SK-N-SH treated with all-trans-retinoic acid at 6 μM for 48 hours (cell line): ENCODE measurements at regions not wholly inside any gene's neighbourhood (a gene's known extent, or its start where the extent isn't known, plus 50 kb on each side); places are given as distances from the start of the nearest gene placed in this dataset.

Source experiments
- ATAC-seq: fragments of 200-7000 bp; cut with Tn5 transposase; 3 replicates; pipeline ENCODE4 v1.9.1; 2020; ENCODE audit warnings: mild to moderate bottlenecking, moderate library complexity
- ARNTL ChIP-seq: fragments of 450-650 bp; formaldehyde crosslinking; IDR thresholded peaks from 2 replicates; pipeline ENCODE4 v1.5.0; 2020; ENCODE audit warnings: low read depth, mild to moderate bottlenecking, moderate library complexity, borderline replicate concordance
- BACH2 ChIP-seq: fragments of 250-450 bp; sonication (Bioruptor Pico); IDR thresholded peaks from 2 replicates; pipeline ENCODE4 v1.9.0; 2021; ENCODE audit warnings: mild to moderate bottlenecking, borderline replicate concordance
- CSDC2 ChIP-seq: fragments of 250-450 bp; sonication (Bioruptor Pico); IDR thresholded peaks from 2 replicates; pipeline ENCODE4 v1.5.0; 2020; ENCODE audit warnings: mild to moderate bottlenecking, moderate library complexity
- ESRRG ChIP-seq: fragments of 250-450 bp; sonication (Bioruptor Pico); IDR thresholded peaks from 2 replicates; pipeline ENCODE4 v1.6.1; 2021; ENCODE audit warnings: mild to moderate bottlenecking
- GLIS3 ChIP-seq: fragments of 250-450 bp; sonication (Bioruptor Pico); IDR thresholded peaks from 2 replicates; pipeline ENCODE4 v1.5.0; 2020; ENCODE audit warnings: mild to moderate bottlenecking, moderate library complexity
- ISL1 ChIP-seq: fragments of 250-450 bp; sonication (Bioruptor Pico); IDR thresholded peaks from 2 replicates; pipeline ENCODE4 v2.1.2; 2022; ENCODE audit warnings: mild to moderate bottlenecking, moderate library complexity
- OSR1 ChIP-seq: fragments of 250-450 bp; sonication (Bioruptor Pico); IDR thresholded peaks from 2 replicates; pipeline ENCODE4 v1.8.0; 2022; ENCODE audit warnings: moderate library complexity, mild to moderate bottlenecking, inconsistent platforms
- PATZ1 ChIP-seq: fragments of 250-450 bp; sonication (Bioruptor Pico); IDR thresholded peaks from 2 replicates; pipeline ENCODE4 v1.8.0; 2020; ENCODE audit warnings: mild to moderate bottlenecking, moderate library complexity, borderline replicate concordance
- PPARA ChIP-seq: fragments of 250-450 bp; sonication (Bioruptor Pico); IDR thresholded peaks from 2 replicates; pipeline ENCODE4 v1.5.0; 2020; ENCODE audit warnings: mild to moderate bottlenecking, borderline replicate concordance
- RARB ChIP-seq: fragments of 250-450 bp; sonication (Bioruptor Pico); IDR thresholded peaks from 2 replicates; pipeline ENCODE4 v1.8.0; 2021; ENCODE audit warnings: mild to moderate bottlenecking, moderate library complexity
- SNAI2 ChIP-seq: fragments of 250-450 bp; sonication (Bioruptor Pico); IDR thresholded peaks from 2 replicates; pipeline ENCODE4 v1.5.0; 2020; ENCODE audit warnings: mild to moderate bottlenecking, moderate library complexity
- TCF4 ChIP-seq: fragments of 250-450 bp; sonication (Bioruptor Pico); IDR thresholded peaks from 2 replicates; pipeline ENCODE4 v1.8.0; 2021; ENCODE audit warnings: mild to moderate bottlenecking, moderate library complexity, borderline replicate concordance
- ZC3H10 ChIP-seq: fragments of 250-450 bp; sonication (Bioruptor Pico); IDR thresholded peaks from 2 replicates; pipeline ENCODE4 v1.5.1; 2021; ENCODE audit warnings: mild to moderate bottlenecking, moderate library complexity
- ZFP30 ChIP-seq: fragments of 450-650 bp; formaldehyde crosslinking; IDR thresholded peaks from 2 replicates; pipeline ENCODE4 v1.5.0; 2022; ENCODE audit warnings: mild to moderate bottlenecking, moderate library complexity
- ZNF565 ChIP-seq: fragments of 450-650 bp; formaldehyde crosslinking; conservative IDR thresholded peaks from 2 replicates; pipeline ENCODE4 v1.5.0; 2020; ENCODE audit warnings: low read depth, mild to moderate bottlenecking, moderate library complexity
- ZNF70 ChIP-seq: fragments of 450-650 bp; formaldehyde crosslinking; IDR thresholded peaks from 2 replicates; pipeline ENCODE4 v1.5.0; 2020; ENCODE audit warnings: mild to moderate bottlenecking, moderate library complexity
- ZNF8 ChIP-seq: fragments of 450-650 bp; formaldehyde crosslinking; IDR thresholded peaks from 2 replicates; pipeline ENCODE4 v1.5.0; 2020; ENCODE audit warnings: mild to moderate bottlenecking, moderate library complexity
- TF ChIP-seq, protein P1 (sequence below): fragments of 250-450 bp; sonication (Bioruptor Pico); IDR thresholded peaks from 2 replicates; pipeline ENCODE4 v1.5.1; 2021; ENCODE audit warnings: mild to moderate bottlenecking, moderate library complexity
- TF ChIP-seq, protein P2 (sequence below): fragments of 250-450 bp; sonication (Bioruptor Pico); IDR thresholded peaks from 2 replicates; pipeline ENCODE4 v1.5.1; 2020; ENCODE audit warnings: low read depth, mild to moderate bottlenecking, moderate library complexity
- TF ChIP-seq, protein P3 (sequence below): fragments of 250-450 bp; sonication (Bioruptor Pico); IDR thresholded peaks from 2 replicates; pipeline ENCODE4 v1.8.0; 2021; ENCODE audit warnings: low read depth, mild to moderate bottlenecking, moderate library complexity, borderline replicate concordance

- no peak for TF ChIP-seq GLIS3 (CRISPR knock-in tag)
- TF ChIP-seq PATZ1 (CRISPR knock-in tag), result no peak
- TF ChIP-seq, protein P1, sequence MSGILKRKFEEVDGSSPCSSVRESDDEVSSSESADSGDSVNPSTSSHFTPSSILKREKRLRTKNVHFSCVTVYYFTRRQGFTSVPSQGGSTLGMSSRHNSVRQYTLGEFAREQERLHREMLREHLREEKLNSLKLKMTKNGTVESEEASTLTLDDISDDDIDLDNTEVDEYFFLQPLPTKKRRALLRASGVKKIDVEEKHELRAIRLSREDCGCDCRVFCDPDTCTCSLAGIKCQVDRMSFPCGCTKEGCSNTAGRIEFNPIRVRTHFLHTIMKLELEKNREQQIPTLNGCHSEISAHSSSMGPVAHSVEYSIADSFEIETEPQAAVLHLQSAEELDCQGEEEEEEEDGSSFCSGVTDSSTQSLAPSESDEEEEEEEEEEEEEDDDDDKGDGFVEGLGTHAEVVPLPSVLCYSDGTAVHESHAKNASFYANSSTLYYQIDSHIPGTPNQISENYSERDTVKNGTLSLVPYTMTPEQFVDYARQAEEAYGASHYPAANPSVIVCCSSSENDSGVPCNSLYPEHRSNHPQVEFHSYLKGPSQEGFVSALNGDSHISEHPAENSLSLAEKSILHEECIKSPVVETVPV (CRISPR knock-in tag), result no peak
- TF ChIP-seq TCF4 (CRISPR knock-in tag), result no peak
- TF ChIP-seq, protein P2, sequence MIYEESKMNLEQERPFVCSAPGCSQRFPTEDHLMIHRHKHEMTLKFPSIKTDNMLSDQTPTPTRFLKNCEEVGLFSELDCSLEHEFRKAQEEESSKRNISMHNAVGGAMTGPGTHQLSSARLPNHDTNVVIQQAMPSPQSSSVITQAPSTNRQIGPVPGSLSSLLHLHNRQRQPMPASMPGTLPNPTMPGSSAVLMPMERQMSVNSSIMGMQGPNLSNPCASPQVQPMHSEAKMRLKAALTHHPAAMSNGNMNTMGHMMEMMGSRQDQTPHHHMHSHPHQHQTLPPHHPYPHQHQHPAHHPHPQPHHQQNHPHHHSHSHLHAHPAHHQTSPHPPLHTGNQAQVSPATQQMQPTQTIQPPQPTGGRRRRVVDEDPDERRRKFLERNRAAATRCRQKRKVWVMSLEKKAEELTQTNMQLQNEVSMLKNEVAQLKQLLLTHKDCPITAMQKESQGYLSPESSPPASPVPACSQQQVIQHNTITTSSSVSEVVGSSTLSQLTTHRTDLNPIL, result no peak
- no peak for TF ChIP-seq ZNF70 (CRISPR knock-in tag)
- TF ChIP-seq RARB, result no peak
- TF ChIP-seq ESRRG, result no peak
- TF ChIP-seq OSR1, result no peak
- TF ChIP-seq ARNTL (CRISPR knock-in tag), result no peak
- no peak for TF ChIP-seq BACH2 (CRISPR knock-in tag)
- TF ChIP-seq ISL1 (CRISPR knock-in tag), result no peak
- no peak for TF ChIP-seq SNAI2 (CRISPR knock-in tag)
- TF ChIP-seq, protein P3, sequence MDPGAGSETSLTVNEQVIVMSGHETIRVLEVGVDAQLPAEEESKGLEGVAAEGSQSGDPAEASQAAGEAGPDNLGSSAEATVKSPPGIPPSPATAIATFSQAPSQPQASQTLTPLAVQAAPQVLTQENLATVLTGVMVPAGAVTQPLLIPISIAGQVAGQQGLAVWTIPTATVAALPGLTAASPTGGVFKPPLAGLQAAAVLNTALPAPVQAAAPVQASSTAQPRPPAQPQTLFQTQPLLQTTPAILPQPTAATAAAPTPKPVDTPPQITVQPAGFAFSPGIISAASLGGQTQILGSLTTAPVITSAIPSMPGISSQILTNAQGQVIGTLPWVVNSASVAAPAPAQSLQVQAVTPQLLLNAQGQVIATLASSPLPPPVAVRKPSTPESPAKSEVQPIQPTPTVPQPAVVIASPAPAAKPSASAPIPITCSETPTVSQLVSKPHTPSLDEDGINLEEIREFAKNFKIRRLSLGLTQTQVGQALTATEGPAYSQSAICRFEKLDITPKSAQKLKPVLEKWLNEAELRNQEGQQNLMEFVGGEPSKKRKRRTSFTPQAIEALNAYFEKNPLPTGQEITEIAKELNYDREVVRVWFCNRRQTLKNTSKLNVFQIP (CRISPR knock-in tag), result no peak
- no peak for TF ChIP-seq PPARA (CRISPR knock-in tag)
- no peak for TF ChIP-seq CSDC2 (CRISPR knock-in tag)
- no peak for TF ChIP-seq ZC3H10 (CRISPR knock-in tag)
- no peak for ATAC-seq
Observed at GRCh38 chr4:115366390-115366789, 253.0 kb upstream of the NDST4 start.

DNA sequence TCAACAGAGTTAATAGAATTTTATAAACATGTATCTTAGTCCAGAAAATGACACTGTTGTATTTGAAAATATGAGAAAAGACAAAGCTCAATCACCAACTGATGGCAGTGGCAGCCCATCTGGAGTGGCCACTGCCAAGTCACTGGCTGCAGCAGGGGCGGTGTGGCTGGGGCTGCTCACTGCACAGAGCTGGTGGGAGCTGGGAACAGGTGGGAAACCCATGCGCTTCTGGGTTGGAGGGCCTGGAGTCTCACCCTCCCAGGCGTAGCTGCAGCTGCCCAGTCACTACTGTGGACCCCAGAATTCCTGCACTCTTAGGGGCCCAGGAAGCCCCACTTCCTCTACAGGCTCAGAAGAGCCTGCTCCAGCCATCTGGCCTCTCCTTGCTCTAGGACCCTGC, 251.8 kb upstream of the NDST4 start:
- no peak for ATAC-seq
- TF ChIP-seq ESRRG (no peak), GLIS3 (CRISPR knock-in tag) (no peak), ZNF70 (CRISPR knock-in tag) (no peak), RARB (no peak), TCF4 (CRISPR knock-in tag) (no peak), ZNF8 (CRISPR knock-in tag) (no peak), ZFP30 (no peak), ZNF565 (CRISPR knock-in tag) (no peak), PPARA (CRISPR knock-in tag) (no peak)
- TF ChIP-seq, protein P2, result no peak
- TF ChIP-seq, all 23 proteins: peak for 0

DNA sequence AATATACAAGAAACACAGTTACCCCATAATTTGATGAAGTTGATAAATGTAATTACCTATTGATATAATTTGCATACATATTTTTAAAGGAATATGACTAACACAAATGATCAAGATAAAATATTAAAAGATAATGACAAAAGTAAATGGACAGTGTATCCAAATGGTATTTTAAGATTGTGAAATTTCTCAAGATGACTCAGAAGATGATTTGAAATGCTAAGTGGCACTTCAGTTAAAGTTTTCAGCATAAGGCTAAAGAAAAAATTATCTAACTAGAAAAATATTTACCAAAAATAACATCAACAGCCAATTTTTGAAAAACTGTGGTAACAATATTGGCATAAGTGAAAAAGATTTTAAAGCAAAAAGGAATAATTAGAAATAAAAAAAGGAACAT, 248.4 kb upstream of the NDST4 start:
- no peak for TF ChIP-seq BACH2 (CRISPR knock-in tag)
- peak; percentile 48; the same call in 1 of the 2 replicates for TF ChIP-seq ISL1 (CRISPR knock-in tag)
- ATAC-seq, result no peak

DNA sequence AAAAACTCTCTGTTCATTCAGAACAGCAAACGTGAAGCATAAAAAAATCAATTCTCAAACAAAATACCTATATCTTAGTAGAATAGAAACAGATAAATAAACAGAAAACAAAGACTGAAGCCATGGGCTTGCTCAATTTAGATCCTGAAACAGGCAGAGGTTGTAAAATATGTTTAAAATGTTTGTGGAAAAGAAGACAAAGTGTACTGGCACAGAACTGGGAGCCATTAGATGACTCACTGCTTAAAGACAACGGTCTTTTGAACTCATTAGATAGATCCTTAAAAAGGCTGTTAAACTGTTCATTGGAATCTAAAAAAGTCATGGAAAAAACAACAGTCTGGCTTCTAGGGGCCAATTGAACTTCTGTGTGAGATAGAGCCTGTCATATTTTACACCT, 247.0 kb upstream of the NDST4 start:
- ATAC-seq, result no peak
- peak; percentile 21; the same call in 1 of the 2 replicates for TF ChIP-seq ISL1 (CRISPR knock-in tag)
- no peak for TF ChIP-seq BACH2 (CRISPR knock-in tag)
- TF ChIP-seq RARB, result no peak
- TF ChIP-seq TCF4 (CRISPR knock-in tag), result no peak
- TF ChIP-seq GLIS3 (CRISPR knock-in tag), result no peak
- TF ChIP-seq, protein P2, result no peak
- no peak for TF ChIP-seq ZNF8 (CRISPR knock-in tag)
- TF ChIP-seq SNAI2 (CRISPR knock-in tag), result no peak
- TF ChIP-seq, all 23 proteins: peak for 1
